Esophagus squamous epithelium (tissue), 5 donors: ENCODE measurements at regions not wholly inside any gene's neighbourhood (a gene's known extent, or its start where the extent isn't known, plus 50 kb on each side); places are given as distances from the start of the nearest gene placed in this dataset.

Source experiments
- DNase-seq: peaks from one replicate; lab custom pipeline; 2025; lab: John Stamatoyannopoulos, UW
- H3K27ac ChIP-seq, 4 donors: fragments of 200-600 bp; sonication (generic); one replicate each; pipeline ENCODE4 v1.5.1; 2016 to 2019; ENCODE audit warnings: mild to moderate bottlenecking in 1 of 4
- H3K27me3 ChIP-seq, 4 donors: fragments of 200-600 bp; sonication (generic); 1 replicate in 3 of 4; 2 replicates in 1 of 4; pipeline versions ENCODE4 v1.5.1 to v1.6.0; 2017 to 2021; ENCODE audit warnings: antibody characterized with exemption in 1 of 4
- H3K36me3 ChIP-seq, 3 donors: fragments of 200-600 bp; sonication (generic); one replicate each; pipeline ENCODE4 v1.5.1; 2016 to 2019
- H3K4me1 ChIP-seq, 3 donors: fragments of 200-600 bp; sonication (generic); one replicate each; pipeline ENCODE4 v1.5.1; 2017 to 2019
- H3K4me3 ChIP-seq, 4 donors: fragments of 200-600 bp; sonication (generic); 1 replicate in 3 of 4; 2 replicates in 1 of 4; pipeline ENCODE4 v1.5.1; 2016 to 2019; ENCODE audit warnings: mild to moderate bottlenecking in 2 of 4, moderate library complexity in 1 of 4
- H3K9me3 ChIP-seq, 3 donors: fragments of 200-600 bp; sonication (generic); one replicate each; pipeline ENCODE4 v1.5.1; 2016 to 2019
- CTCF ChIP-seq, 6 experiments: fragments of 450-650 bp in 4 of 6; fragments of 200-600 bp in 2 of 6; sonication (generic) in 2 of 6; IDR thresholded peaks; one replicate each; pipeline ENCODE4 v1.5.1; 2016 to 2019; ENCODE audit warnings: antibody characterized with exemption in 6 of 6, mild to moderate bottlenecking in 4 of 6, moderate library complexity in 4 of 6
- POLR2A ChIP-seq, 4 donors: fragments of 450-650 bp; IDR thresholded peaks; one replicate each; pipeline ENCODE4 v1.6.1; 2017; ENCODE audit warnings: antibody characterized with exemption in 4 of 4, mild to moderate bottlenecking in 4 of 4, moderate library complexity in 3 of 4
- WGBS, 2 donors: methylation state at CpG; one replicate each; pipeline ENCODE4 v1.1.5; 2018; 5-methylcytosine and 5-hydroxymethylcytosine counted together
- intact Hi-C: fragments of 100-400 bp; cut with DNase I; formaldehyde crosslinking; loops from one replicate; pipeline ENCODE4 v1.15.0; 2022
- donor health status: DM: yes; HTN: yes; CAD: no.

GRCh38 chr12:114240288-114240687, 165.7 kb downstream of the TBX5 start:
- Histone ChIP-seq H3K4me1 (no peaks in the 10 kb centered on the region), H3K4me3 (no peak overlapping the region), H3K9me3 (no peaks in the 10 kb centered on the region), H3K27ac (no peak overlapping the region), H3K36me3 (no peaks in the 10 kb centered on the region), H3K27me3 (no peaks in the 10 kb centered on the region)
- 29 to 50% methylated on average over 2 to 6 of the region's 12 CpGs for WGBS, 2 donors
- TF ChIP-seq POLR2A (IDR thresholded peaks at IDR 0.05) (no peak), CTCF (IDR thresholded peaks at IDR 0.05) (no peak)
- intact Hi-C loops: no loop called here
- no peak for DNase-seq

GRCh38 chr12:114238808-114239207, 167.1 kb downstream of the TBX5 start:
- no peaks in the 10 kb centered on the region for H3K27me3 ChIP-seq
- WGBS, 2 donors: 23 to 51% methylated on average over 4 to 5 of the region's 5 CpGs
- intact Hi-C loops: no loop called here
- H3K9me3 ChIP-seq: no peaks in the 10 kb centered on the region
- no peak for DNase-seq
- TF ChIP-seq POLR2A (IDR thresholded peaks at IDR 0.05): no peak
- no peak for TF ChIP-seq CTCF (IDR thresholded peaks at IDR 0.05)
- H3K27ac ChIP-seq: no peak overlapping the region
- H3K4me3 ChIP-seq: no peak overlapping the region
- H3K4me1 ChIP-seq: no peaks in the 10 kb centered on the region
- no peaks in the 10 kb centered on the region for H3K36me3 ChIP-seq

- TF ChIP-seq CTCF (IDR thresholded peaks at IDR 0.05) (no peak), POLR2A (IDR thresholded peaks at IDR 0.05) (no peak)
- intact Hi-C loops: no loop called here
- WGBS, 2 donors: 70 to 71% methylated on average over 5 of the region's 5 CpGs
- no peaks in the 10 kb centered on the region for H3K36me3 ChIP-seq
- no peak overlapping the region for H3K27ac ChIP-seq
- no peaks in the 10 kb centered on the region for H3K27me3 ChIP-seq
- H3K9me3 ChIP-seq: no peaks in the 10 kb centered on the region
- H3K4me1 ChIP-seq: no peaks in the 10 kb centered on the region
- H3K4me3 ChIP-seq: no peak overlapping the region
- no peak for DNase-seq
These were observed 168.7 kb downstream of the TBX5 start for GRCh38 chr12:114237230-114237629.

- Histone ChIP-seq H3K9me3 (no peaks in the 10 kb centered on the region), H3K4me1 (no peaks in the 10 kb centered on the region), H3K4me3 (no peak overlapping the region), H3K27me3 (peaks cover 0 to 4% (median 0%) of the 10 kb centered on the region in 4 donors), H3K27ac (no peak overlapping the region), H3K36me3 (no peaks in the 10 kb centered on the region)
- no peak for DNase-seq
- WGBS, 2 donors: 94 to 98% methylated on average over 2 of the region's 2 CpGs
- intact Hi-C loops: no loop called here
- TF ChIP-seq CTCF (IDR thresholded peaks at IDR 0.05) (no peak), POLR2A (IDR thresholded peaks at IDR 0.05) (no peak)
These were observed 173.8 kb downstream of the TBX5 start for GRCh38 chr12:114232187-114232586.

- H3K27me3 ChIP-seq: peaks cover 0 to 4% (median 0%) of the 10 kb centered on the region in 4 donors
- H3K4me1 ChIP-seq: no peaks in the 10 kb centered on the region
- no peaks in the 10 kb centered on the region for H3K36me3 ChIP-seq
- no peak overlapping the region for H3K27ac ChIP-seq
- no peaks in the 10 kb centered on the region for H3K9me3 ChIP-seq
- intact Hi-C loops: no loop called here
- TF ChIP-seq POLR2A (IDR thresholded peaks at IDR 0.05) (no peak), CTCF (IDR thresholded peaks at IDR 0.05) (no peak)
- 30 to 57% methylated on average over 1 of the region's 1 CpG for WGBS, 2 donors
- no peak for DNase-seq
- H3K4me3 ChIP-seq: no peak overlapping the region
These were observed 176.8 kb downstream of the TBX5 start for GRCh38 chr12:114229150-114229549.
